ENCODE measurements at regions not wholly inside any gene's neighbourhood (a gene's known extent, or its start where the extent isn't known, plus 50 kb on each side); places are given as distances from the start of the nearest gene placed in this dataset.

DNA sequence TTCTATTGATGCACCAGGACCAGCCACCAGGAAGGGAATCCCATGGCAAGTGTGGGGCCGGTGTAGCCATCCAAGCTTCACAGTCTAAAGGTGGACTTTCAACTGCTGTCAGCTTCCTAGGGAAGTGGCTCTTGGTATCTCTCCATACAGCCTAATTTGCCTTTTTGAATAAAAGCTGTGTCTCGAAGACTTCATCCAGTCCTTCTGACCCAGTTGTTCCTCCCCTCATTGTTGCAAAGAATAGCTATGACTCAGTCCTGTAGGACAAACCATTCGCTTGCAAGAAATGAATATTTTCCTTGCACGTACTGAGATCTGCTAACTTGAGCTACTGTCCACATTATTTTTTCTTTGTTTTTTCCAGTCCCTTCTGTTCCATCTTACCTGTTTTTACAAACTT lies 145.1 kb upstream of the CTSO start:
- TF ChIP-seq CTCF (conservative IDR thresholded peaks at IDR 0.05) = no peak
- TF ChIP-seq ZFX (IDR thresholded peaks at IDR 0.05) = no peak
